ENCODE measurements at regions not wholly inside any gene's neighbourhood (a gene's known extent, or its start where the extent isn't known, plus 50 kb on each side); places are given as distances from the start of the nearest gene placed in this dataset.

- no peak for DNase-seq
Measured at GRCh38 chr3:135310317-135310716, 515.3 kb downstream of the EPHB1 start.

DNA sequence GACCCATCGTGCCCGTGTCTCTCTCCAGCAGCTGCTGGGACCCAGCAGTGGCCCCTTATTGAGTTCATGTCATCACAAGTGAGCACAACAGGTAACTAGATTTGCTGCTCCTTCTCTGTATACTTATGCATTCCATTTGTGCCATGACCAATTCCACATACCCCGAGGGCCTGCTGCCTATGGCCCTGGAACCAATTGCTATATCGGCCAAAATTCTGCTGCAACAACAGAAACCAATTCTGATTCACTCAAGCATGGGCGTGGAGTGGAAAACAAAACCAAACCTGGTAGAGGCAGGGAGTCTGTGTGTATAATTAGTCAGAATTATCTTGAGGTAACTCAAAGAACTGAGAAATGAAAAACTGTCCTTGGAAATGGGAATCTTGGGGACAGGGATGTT is 516.6 kb downstream of the EPHB1 start:
- no peak for DNase-seq

DNA sequence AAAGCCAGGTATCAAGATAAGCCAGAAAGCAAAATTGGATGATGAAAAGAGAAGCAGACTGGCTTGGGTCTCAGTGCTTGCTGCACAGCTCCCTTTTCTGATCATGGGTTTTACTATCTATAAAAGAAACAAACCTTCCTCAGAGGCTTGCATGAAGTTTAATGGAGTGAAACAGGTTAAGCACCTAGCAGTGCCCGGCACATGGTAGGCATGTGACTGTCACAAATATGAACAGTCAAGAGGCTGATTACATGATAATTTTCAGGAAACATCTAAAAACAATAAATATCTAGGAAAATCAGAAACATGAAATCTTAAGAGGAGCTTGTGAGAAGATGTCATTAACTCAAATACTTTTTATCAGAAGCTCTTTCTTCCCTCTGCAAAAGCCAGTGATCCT is 519.2 kb downstream of the EPHB1 start:
- DNase-seq: no peak

DNA sequence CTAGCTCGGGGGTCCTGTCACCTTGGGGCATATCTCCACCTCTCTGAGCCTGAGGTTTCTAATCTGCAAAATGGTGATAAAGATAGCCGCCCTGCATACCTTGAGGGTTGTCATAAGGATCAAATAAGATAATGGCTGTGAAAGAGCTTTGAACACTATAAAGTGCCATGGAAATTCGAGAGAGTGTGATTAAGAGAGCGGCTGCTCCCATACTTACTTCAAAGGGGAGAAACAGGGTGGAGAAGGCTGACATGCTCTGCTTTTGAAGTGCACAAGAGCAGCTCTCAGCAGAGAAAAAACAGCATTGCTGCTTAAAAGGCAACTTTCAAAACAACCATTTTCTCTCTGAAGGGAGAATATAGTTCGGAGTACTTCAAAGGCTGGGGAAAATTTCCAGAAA is 529.2 kb downstream of the EPHB1 start:
- no peak for DNase-seq

DNA sequence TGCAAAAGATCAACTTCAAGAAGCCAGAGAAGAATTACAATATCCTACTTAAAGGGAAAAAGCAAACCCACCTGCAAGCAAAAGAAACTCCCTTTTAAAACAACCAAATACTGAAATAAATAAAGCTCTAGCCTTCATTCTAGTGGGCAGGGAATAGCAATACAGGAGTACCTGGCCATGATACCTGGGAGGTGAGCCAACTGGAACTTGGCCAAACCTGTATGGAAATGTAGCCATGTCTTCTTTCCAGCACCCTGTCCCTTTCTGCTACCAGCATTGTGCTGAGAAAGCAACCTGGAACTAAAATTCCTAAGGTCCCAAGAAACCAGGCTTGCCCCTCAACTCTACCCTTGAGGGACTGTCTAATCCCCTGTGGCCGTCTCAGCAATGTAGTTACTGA is 530.0 kb downstream of the EPHB1 start:
- DNase-seq: no peak

DNA sequence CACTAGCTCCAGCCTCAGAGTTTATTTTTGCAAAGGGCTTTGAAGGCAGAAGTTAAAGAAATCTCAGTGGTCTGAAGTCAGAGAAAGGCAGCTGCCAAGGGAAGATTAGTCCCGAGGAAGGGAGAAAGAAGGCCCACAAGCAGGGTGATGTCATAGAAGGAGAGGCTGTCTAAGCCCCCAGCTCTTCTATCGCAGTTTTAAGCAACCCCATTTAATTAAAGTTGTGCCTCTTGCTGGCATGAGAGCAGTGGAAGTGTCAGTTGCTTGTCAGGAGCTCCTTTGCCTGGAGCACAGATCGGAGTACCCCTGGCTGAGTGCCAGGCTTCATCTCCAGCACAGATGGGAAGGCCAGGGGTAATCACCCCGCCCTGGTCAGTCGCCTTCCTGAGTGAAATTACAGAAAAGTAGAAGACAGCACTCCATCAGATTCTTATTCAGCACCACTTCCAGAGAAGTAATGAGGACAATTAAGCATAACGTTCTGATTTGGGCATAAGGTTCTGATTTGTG is 530.7 kb downstream of the EPHB1 start:
- peak; percentile 3 to 9 (median 5) for DNase-seq

DNA sequence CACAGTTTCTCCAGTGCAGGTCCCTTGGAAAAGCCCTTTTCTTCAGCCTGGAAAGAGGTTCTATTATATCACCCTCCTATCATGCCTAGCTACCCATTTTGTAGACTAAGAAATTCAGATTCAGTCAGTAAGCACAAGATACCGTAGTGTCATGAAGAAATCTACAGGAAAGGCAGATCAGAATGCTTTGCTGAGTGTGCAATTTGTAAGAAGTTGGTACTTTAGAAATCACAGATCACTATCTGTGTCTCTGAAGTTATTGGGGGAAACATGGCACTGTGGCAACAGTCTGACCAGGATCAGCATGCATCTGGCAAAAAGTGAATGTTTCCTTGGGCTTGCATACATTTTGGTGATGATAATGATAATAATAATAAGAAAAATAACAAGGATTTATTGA is 531.8 kb downstream of the EPHB1 start:
- no peak for DNase-seq

DNA sequence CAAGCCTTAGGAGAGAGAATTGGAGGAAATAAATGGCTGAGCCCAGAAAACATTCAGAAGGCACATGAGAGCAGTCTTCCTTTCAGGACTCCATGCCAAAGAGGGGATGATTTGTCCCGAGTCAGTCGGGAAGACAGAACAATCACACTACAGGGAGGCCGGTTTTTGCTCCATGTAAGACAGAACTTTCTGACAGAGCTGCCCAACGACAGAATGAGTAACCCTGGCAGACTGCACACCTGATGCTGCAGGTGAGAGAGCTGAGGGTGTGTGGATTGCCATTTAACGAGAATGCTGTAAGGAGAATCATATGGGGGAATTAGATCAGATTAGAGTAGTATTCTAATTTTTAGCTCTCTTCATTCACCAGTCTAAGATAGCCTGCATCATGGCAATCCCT is 533.0 kb downstream of the EPHB1 start:
- no peak for DNase-seq

- peak in 1 of 3 donors; percentile 2 for DNase-seq
Measured at GRCh38 chr3:135329479-135329878, 534.4 kb downstream of the EPHB1 start.

DNA sequence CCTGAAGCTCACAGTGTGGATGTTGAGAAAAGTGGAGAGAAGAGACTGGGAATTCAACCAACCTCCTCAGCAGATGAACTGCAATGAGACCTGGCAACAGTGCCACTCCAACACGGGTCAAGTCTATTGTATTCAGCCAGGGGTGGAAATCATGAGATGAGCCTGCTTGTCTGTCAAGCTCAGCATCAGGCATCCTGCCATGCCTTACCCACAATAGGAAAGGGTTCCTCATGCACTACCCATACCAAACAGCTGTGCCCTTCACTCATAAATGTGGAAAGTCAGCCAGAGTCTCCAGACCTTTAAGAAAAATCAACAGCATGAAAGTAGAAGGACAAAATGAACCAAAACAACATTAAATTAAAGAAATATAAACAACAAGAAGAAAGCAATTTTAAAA is 542.1 kb downstream of the EPHB1 start:
- DNase-seq: peak; percentile 16 to 39 (median 20)

DNA sequence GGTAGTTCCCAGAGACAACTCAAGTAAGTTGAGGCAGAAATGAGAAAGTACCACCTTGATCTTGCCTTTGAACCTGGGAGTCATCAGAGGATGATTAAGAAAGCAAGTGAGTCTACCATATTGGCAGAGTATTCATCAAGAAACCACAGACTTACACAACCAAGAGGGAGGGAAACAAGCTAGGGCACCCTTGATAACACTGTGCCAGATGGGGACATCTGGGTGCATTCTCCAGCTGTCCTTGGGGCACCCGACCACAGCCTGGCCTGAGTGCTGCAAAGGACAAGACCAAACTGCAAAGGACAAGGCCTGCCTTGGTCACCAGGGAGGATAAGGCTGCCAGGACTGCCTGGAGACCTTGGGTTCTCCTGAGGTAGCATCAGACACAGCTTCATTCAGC is 553.6 kb downstream of the EPHB1 start:
- no peak for DNase-seq

DNA sequence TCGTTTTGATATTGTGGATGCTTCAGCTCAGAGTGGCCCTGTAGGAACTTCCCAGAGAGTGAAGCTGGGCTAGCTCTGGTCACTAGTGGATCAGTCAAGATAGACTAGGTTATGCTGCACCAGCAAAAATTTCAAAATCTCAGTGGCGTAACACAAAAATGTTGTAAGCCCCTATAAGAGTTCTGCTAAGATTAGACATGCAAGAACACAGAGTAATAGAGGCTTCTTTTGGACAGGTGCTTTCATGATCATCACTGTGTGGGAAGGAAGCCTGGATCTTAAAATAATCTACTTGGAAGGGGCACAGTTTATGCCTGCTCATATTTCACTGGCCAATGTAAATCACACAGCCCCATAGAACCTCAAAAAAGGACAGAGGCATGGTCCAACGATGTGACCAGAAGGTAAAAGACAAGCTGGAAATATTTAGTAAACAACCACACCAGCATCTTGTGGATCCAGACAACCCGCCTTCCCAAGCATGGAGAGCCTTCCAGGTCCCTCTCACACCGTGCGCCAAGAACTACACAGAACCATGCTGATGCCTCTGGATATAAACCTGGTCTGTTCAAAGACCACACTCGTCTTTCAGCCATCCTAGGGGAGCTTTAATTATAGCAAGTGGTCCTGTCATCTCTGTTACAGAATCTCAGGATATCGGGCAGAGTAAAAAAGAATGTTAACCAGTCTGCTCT is 554.3 kb downstream of the EPHB1 start:
- no peak for DNase-seq

GRCh38 chr3:135352213-135352612 is 557.2 kb downstream of the EPHB1 start:
- DNase-seq: no peak

DNA sequence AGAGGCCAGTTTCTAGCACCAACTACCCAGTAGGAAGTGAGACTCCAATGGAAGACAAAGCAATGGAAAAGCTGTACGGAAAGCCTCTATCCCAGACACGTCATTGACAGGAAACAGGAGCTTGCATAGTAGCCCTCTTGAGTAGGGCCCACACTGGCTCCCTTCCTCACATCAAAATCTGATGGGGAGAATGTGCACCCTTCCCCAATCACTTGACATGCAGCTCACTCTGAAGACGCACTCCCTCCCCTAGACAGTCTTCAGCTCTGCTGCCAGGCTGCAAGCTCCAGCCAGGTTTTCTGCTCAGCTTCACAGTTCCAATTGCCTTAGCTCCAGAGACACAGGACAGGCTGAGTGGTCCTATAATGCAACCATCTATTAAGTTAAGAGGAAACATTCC is 567.8 kb downstream of the EPHB1 start:
- DNase-seq: no peak

DNA sequence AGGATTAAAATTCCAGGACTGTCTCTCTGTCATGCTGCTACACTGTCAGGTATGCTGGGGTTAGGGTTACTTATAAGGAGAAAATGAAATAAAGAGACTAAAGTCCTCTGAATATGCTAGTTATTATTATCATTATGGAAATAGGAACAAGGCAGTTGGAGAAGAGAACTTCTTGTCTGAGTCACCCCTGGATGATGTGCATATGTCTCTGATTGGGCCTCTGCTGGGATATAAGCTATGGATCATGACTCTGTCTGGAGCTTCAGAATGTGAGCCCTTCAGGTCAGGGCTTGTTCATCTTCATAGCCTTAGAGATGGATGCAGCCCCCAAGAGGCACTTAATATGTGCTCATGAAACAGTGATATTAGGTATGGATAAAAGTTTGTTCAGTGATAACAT is 569.6 kb downstream of the EPHB1 start:
- DNase-seq: no peak

DNA sequence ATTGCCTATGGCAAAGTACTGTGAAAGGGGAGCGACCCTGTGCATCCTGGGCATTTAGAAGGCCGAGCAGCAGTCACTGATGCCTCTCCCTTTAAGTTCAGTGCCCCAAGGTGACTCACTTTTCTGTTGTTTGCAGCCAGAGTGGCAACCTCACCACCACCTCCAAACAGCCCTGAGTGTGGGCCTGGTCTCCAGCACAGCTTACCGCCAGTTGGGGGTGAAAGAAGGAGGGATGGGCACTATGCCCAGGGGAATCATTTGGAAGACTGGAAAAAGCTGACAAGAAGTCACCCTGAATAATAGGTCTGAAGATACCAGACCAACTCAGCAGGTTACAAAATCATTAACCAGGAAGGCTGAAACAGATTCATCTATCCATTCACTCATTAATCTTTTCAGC is 571.8 kb downstream of the EPHB1 start:
- DNase-seq: no peak

DNA sequence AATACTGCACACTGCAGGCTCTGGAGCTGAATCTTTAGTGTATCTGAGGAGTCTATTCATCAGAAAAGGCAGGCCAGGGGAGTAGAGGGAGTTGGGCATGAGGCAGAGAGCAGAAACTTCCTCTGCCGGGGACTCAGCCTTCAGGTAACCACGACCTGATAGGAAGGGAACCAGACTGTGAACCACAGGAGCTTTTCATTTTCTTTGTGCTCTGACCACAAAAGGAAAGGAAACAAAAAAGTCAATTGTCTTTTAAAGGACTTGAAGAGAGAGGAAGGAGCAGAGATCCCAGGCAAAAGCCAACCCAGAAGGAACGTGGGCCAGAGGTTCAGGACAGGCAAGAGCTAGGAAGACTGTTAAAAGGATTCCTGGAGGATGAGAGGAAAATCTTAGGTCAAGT is 573.3 kb downstream of the EPHB1 start:
- DNase-seq: no peak

GRCh38 chr3:135368781-135369180 is 573.7 kb downstream of the EPHB1 start:
- DNase-seq: no peak

- no peak for DNase-seq
Measured at GRCh38 chr3:135374571-135374970, 579.5 kb downstream of the EPHB1 start.

DNA sequence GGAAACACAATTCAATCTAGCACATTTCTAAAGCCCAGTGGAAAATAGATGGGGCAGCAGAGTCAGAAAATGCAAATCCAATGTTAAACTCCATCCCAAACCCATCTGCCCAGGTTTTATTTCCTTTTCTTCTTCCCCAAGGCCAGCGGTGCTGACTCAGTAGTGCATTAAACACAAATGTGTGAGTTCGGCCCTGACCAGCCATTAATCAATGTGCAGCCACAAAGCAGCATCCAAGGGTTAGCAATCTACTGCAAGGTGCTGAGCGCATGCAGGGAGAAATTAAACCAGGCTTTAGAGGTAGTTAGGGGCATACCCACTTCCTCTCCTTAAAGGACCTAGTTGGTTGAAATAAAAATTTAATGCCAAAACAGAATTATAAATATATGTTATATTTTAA is 583.3 kb upstream of the PPP2R3A start:
- no peak for DNase-seq

GRCh38 chr3:135382621-135383020 is 582.9 kb upstream of the PPP2R3A start:
- no peak for DNase-seq

DNA sequence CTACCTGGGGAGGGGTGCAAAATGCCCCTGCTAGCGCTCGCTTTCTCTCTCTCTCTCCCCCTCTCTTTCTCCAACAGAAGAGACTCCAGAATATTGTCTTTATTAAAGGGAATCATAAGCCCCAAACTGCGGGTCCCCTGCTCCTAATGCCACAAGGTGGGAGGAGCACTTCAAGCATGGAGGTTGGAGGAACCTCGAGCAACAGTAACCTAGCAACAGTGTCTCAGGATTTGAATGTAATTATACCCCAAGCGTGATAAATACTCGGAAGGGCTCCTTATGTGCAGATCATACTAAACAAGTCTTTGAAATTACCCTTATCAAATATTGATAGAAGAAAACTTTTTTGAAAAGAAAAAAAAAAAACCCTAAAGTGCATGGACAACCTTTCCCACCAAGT is 582.2 kb upstream of the PPP2R3A start:
- DNase-seq: no peak

DNA sequence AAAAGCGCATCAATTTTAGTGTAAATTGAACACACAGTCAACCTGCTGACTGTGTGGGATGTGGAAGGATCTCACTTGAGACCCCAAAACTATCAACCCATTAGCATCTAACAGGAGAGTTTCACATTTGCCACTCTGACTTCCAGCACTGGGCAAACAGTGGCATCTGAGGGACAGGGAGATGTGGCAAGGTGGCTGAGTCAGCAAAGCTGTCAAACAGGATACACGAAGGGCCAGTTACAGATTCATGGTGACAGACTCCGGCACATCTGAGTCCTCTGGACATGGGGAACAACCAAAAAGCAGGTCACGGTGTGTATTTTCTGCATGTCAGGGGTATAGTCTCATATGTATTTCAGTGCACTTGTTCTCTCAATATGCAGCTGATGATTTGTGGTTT is 573.4 kb upstream of the PPP2R3A start:
- DNase-seq: no peak

DNA sequence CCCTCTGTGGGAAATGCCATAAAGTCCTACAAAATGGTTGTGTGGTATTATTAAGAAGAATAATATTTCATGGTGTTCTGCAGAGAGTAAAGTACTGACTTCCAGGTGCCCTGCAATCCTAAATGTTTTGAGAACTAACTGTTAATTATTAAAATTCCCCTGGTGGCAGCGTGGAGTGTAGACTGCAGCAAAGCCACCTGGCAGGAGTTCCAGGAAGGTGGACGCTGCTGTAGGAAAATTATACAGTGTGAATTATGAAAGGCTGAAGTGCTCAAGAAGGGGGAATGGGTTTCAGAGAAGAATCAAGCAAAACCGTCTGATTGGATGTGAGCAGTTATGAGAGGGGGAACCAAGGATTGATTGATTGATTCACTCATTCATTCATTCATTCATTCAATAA is 572.4 kb upstream of the PPP2R3A start:
- no peak for DNase-seq

Data from muscle of back (tissue), 3 donors.